Adrenal gland (tissue), 5 donors: ENCODE measurements at regions not wholly inside any gene's neighbourhood (a gene's known extent, or its start where the extent isn't known, plus 50 kb on each side); places are given as distances from the start of the nearest gene placed in this dataset.

Source experiments
- POLR2A ChIP-seq, 2 donors: fragments of 450-650 bp; IDR thresholded peaks; one replicate each; pipeline ENCODE4 v1.6.1; 2017; ENCODE audit warnings: antibody characterized with exemption in 2 of 2, mild to moderate bottlenecking in 2 of 2, moderate library complexity in 1 of 2
- TF ChIP-seq, protein P1 (sequence below), 6 experiments: fragments of 450-650 bp in 4 of 6; fragments of 200-600 bp in 2 of 6; sonication (generic) in 1 of 6; IDR thresholded peaks; 1 replicate in 5 of 6; 2 replicates in 1 of 6; pipeline versions ENCODE4 v1.5.1 to v1.8.0; 2016 to 2021; ENCODE audit warnings: antibody characterized with exemption in 6 of 6, mild to moderate bottlenecking in 2 of 6, moderate library complexity in 1 of 6
- donor health status: DM: no; HTN: no; CAD: no.

DNA sequence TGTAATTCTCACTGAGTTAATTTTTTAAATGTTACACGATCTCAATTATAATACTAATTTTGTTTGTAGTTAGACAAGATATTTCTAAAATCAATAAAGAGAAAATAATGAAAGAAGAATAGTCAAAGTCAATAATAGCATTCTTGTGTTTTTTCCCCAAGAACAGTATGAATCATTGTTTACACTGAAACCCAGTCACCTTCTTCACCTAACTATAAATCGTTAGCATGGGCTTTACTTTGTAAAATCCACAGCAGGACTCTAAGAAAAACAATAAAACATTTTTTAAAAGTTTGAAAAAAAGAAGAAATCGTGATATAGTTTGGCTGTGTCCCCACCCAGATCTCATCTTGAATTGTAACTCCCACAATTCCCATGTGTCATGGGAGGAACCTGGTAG lies 234.6 kb upstream of the LYPLAL1 start:
- TF ChIP-seq, protein P1, sequence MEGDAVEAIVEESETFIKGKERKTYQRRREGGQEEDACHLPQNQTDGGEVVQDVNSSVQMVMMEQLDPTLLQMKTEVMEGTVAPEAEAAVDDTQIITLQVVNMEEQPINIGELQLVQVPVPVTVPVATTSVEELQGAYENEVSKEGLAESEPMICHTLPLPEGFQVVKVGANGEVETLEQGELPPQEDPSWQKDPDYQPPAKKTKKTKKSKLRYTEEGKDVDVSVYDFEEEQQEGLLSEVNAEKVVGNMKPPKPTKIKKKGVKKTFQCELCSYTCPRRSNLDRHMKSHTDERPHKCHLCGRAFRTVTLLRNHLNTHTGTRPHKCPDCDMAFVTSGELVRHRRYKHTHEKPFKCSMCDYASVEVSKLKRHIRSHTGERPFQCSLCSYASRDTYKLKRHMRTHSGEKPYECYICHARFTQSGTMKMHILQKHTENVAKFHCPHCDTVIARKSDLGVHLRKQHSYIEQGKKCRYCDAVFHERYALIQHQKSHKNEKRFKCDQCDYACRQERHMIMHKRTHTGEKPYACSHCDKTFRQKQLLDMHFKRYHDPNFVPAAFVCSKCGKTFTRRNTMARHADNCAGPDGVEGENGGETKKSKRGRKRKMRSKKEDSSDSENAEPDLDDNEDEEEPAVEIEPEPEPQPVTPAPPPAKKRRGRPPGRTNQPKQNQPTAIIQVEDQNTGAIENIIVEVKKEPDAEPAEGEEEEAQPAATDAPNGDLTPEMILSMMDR (IDR thresholded peaks at IDR 0.05): no peak
- TF ChIP-seq POLR2A (IDR thresholded peaks at IDR 0.05): no peak
